AG10803 (cell line): ENCODE measurements at regions not wholly inside any gene's neighbourhood (a gene's known extent, or its start where the extent isn't known, plus 50 kb on each side); places are given as distances from the start of the nearest gene placed in this dataset.

Source experiments
- DNase-seq: peaks from one replicate; pipeline ENCODE4 v3.0.0; 2010; ENCODE audit warnings: low read depth
- H3K4me3 ChIP-seq: 2 replicates; pipeline ENCODE4 v1.5.1; 2011; ENCODE audit warnings: mild to moderate bottlenecking, low read length, control low read depth
- TF ChIP-seq, protein P1 (sequence below): conservative IDR thresholded peaks from 2 replicates; pipeline ENCODE4 v1.5.1; 2011; ENCODE audit warnings: mild to moderate bottlenecking, low read length, control low read depth, inconsistent platforms

- no peak for DNase-seq
- no peak overlapping the region for H3K4me3 ChIP-seq
- TF ChIP-seq, protein P1, sequence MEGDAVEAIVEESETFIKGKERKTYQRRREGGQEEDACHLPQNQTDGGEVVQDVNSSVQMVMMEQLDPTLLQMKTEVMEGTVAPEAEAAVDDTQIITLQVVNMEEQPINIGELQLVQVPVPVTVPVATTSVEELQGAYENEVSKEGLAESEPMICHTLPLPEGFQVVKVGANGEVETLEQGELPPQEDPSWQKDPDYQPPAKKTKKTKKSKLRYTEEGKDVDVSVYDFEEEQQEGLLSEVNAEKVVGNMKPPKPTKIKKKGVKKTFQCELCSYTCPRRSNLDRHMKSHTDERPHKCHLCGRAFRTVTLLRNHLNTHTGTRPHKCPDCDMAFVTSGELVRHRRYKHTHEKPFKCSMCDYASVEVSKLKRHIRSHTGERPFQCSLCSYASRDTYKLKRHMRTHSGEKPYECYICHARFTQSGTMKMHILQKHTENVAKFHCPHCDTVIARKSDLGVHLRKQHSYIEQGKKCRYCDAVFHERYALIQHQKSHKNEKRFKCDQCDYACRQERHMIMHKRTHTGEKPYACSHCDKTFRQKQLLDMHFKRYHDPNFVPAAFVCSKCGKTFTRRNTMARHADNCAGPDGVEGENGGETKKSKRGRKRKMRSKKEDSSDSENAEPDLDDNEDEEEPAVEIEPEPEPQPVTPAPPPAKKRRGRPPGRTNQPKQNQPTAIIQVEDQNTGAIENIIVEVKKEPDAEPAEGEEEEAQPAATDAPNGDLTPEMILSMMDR, result no peak
These were observed 148.2 kb downstream of the RAP2A start for GRCh38 chr13:97582170-97582569.

- no peak for DNase-seq
- no peak overlapping the region for H3K4me3 ChIP-seq
- TF ChIP-seq, protein P1, result no peak
These were observed 150.0 kb downstream of the RAP2A start for GRCh38 chr13:97583907-97584497.

- H3K4me3 ChIP-seq, result no peak overlapping the region
- TF ChIP-seq, protein P1, result no peak
- DNase-seq, result no peak
These were observed 153.0 kb downstream of the RAP2A start for GRCh38 chr13:97586941-97587340.

GRCh38 chr13:97588993-97589392 lies 155.0 kb downstream of the RAP2A start:
- no peak overlapping the region for H3K4me3 ChIP-seq
- TF ChIP-seq, protein P1, result no peak
- no peak for DNase-seq

GRCh38 chr13:97600458-97601075 lies 166.6 kb downstream of the RAP2A start:
- DNase-seq, result peak; percentile 55
- TF ChIP-seq, protein P1, result no peak
- H3K4me3 ChIP-seq, result no peak overlapping the region

DNA sequence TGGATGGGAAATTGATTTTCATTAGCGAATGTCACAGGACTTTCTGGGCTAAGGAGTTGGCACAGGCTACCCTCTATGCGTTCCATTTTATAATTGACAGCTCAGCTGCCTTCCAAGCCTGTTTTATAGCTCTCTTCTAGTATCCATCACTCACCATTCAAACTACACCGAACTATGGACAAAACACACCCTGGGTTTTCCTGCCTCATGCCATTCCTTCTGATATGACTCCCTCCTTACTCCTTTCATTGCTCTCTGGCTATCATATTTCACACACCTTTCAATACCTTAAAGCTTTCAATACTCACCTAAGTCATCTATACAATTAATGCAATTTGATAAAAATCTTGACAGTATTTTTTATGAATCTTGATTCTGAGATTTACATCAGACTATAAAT lies 181.3 kb downstream of the RAP2A start:
- no peak overlapping the region for H3K4me3 ChIP-seq
- DNase-seq, result no peak
- TF ChIP-seq, protein P1, result no peak

DNA sequence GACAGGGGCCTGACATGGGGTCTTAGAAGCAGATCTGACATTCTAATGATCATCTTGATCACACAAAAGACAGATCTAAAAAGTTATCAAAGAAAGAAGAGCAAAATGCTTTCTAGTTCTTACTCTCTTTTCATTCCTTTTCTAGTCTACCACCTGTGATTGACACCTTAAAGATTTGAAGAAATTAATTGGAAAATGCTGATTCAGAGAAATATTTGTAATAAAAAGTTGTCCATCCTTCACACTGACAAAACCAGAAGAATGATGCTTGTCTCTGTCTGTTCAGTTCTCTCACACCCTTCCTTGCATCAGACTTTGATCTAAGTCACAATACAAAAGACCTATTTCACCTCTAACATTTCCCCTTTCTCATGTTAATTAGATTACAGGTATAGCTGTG lies 182.4 kb downstream of the RAP2A start:
- no peak overlapping the region for H3K4me3 ChIP-seq
- no peak for DNase-seq
- TF ChIP-seq, protein P1, result no peak
